Mesenchymal stem cell (in vitro differentiated cells and primary cell): ENCODE measurements at regions not wholly inside any gene's neighbourhood (a gene's known extent, or its start where the extent isn't known, plus 50 kb on each side); places are given as distances from the start of the nearest gene placed in this dataset.
"Not testable (repeated sequence)": the region's sequence is repeated elsewhere in the genome, so short reads cannot be mapped to it uniquely, and the experiment has no call there.

Experiments
- DNase-seq: peaks from one replicate; pipeline ENCODE4 v3.0.0-alpha.2; 2013
- H2AFZ ChIP-seq: one replicate; pipeline ENCODE4 v1.6.1; 2013; ENCODE audit warnings: low read depth, mild to moderate bottlenecking, control low read depth, inconsistent platforms, low read length, moderate library complexity
- H2AK5ac ChIP-seq: 2 replicates; pipeline ENCODE4 v1.6.1; 2013; ENCODE audit warnings: low read length, moderate library complexity, mild to moderate bottlenecking, inconsistent platforms; ENCODE audit not compliant: severe bottlenecking
- H2BK120ac ChIP-seq: one replicate; pipeline ENCODE4 v1.6.1; 2013; ENCODE audit warnings: low read depth, mild to moderate bottlenecking, inconsistent platforms, low read length, moderate library complexity
- H2BK12ac ChIP-seq, 2 experiments: one replicate each; pipeline ENCODE4 v1.6.1; 2013; ENCODE audit warnings: inconsistent platforms in 2 of 2, low read length in 2 of 2, mild to moderate bottlenecking in 2 of 2, moderate library complexity in 2 of 2, control low read depth in 1 of 2
- H2BK15ac ChIP-seq: one replicate; pipeline ENCODE4 v1.6.1; 2013; ENCODE audit warnings: mild to moderate bottlenecking, low read depth, inconsistent platforms; ENCODE audit not compliant: poor library complexity, severe bottlenecking
- H2BK5ac ChIP-seq: 2 replicates; pipeline ENCODE4 v1.6.1; 2013; ENCODE audit warnings: low read depth, mild to moderate bottlenecking, low read length, control low read depth, inconsistent platforms; ENCODE audit not compliant: poor library complexity, severe bottlenecking
- H3K14ac ChIP-seq, 2 experiments: one replicate each; pipeline ENCODE4 v1.6.1; 2013; ENCODE audit warnings: inconsistent platforms in 2 of 2, low read length in 2 of 2, control low read depth in 1 of 2, mild to moderate bottlenecking in 1 of 2, moderate library complexity in 1 of 2
- H3K18ac ChIP-seq, 2 experiments: one replicate each; pipeline ENCODE4 v1.6.1; 2013; ENCODE audit warnings: inconsistent platforms in 2 of 2, low read length in 2 of 2, control low read depth in 1 of 2, low read depth in 1 of 2, mild to moderate bottlenecking in 1 of 2
- H3K23ac ChIP-seq, 2 experiments: one replicate each; pipeline ENCODE4 v1.6.1; 2013; ENCODE audit warnings: inconsistent platforms in 2 of 2, low read length in 2 of 2, mild to moderate bottlenecking in 2 of 2, moderate library complexity in 2 of 2, control low read depth in 1 of 2
- H3K27ac ChIP-seq: 2 replicates; pipeline ENCODE4 v1.5.1; 2013; ENCODE audit warnings: mild to moderate bottlenecking, moderate library complexity, low read length, control low read depth, inconsistent platforms; ENCODE audit not compliant: poor library complexity, severe bottlenecking
- H3K27me3 ChIP-seq, 2 experiments: 2 replicates each; pipeline versions ENCODE4 v1.6.1 to v1.7.0; 2013; ENCODE audit warnings: low read length in 2 of 2, mild to moderate bottlenecking in 2 of 2, moderate library complexity in 2 of 2, control low read depth in 1 of 2, inconsistent platforms in 1 of 2; ENCODE audit not compliant: control insufficient read depth in 1 of 2, insufficient read depth in 1 of 2
- H3K36me3 ChIP-seq, 2 experiments: 2 replicates each; pipeline versions ENCODE4 v1.6.1 to v1.7.0; 2013; ENCODE audit warnings: low read length in 2 of 2, control low read depth in 1 of 2, inconsistent platforms in 1 of 2, low read depth in 1 of 2, mild to moderate bottlenecking in 1 of 2; ENCODE audit not compliant: insufficient read depth in 2 of 2, control insufficient read depth in 1 of 2
- H3K4ac ChIP-seq, 2 experiments: one replicate each; pipeline ENCODE4 v1.6.1; 2013; ENCODE audit warnings: inconsistent platforms in 2 of 2, low read length in 2 of 2, mild to moderate bottlenecking in 2 of 2, moderate library complexity in 2 of 2, control low read depth in 1 of 2, low read depth in 1 of 2
- H3K4me1 ChIP-seq: 2 replicates; pipeline ENCODE4 v1.6.1; 2013; ENCODE audit warnings: low read depth, low read length, control low read depth; ENCODE audit not compliant: control insufficient read depth, insufficient read depth
- H3K4me2 ChIP-seq: 2 replicates; pipeline ENCODE4 v1.6.1; 2013; ENCODE audit warnings: low read length, mild to moderate bottlenecking, inconsistent platforms; ENCODE audit not compliant: poor library complexity, severe bottlenecking
- H3K4me3 ChIP-seq, 2 experiments: 2 replicates each; pipeline versions ENCODE4 v1.5.1 to v1.7.0; 2013; ENCODE audit warnings: low read length in 2 of 2, mild to moderate bottlenecking in 2 of 2, control low read depth in 1 of 2, low read depth in 1 of 2; ENCODE audit not compliant: insufficient read depth in 1 of 2
- H3K79me1 ChIP-seq: replicated peaks from 2 replicates; pipeline ENCODE4 v1.6.1; 2013; ENCODE audit warnings: mild to moderate bottlenecking, control low read depth, low read length, inconsistent platforms; ENCODE audit not compliant: poor library complexity, severe bottlenecking
- H3K9ac ChIP-seq: 2 replicates; pipeline ENCODE4 v1.7.0; 2013; ENCODE audit warnings: mild to moderate bottlenecking, low read length, moderate library complexity
- H3K9me3 ChIP-seq: 2 replicates; pipeline ENCODE4 v1.7.0; 2013; ENCODE audit warnings: mild to moderate bottlenecking, low read length; ENCODE audit not compliant: control insufficient read depth
- H4K8ac ChIP-seq: one replicate; pipeline ENCODE4 v1.6.1; 2013; ENCODE audit warnings: inconsistent platforms, mild to moderate bottlenecking, low read length, moderate library complexity
- H4K91ac ChIP-seq: one replicate; pipeline ENCODE4 v1.6.1; 2013; ENCODE audit warnings: mild to moderate bottlenecking, low read length, inconsistent platforms
- WGBS: methylation state at CpG from one replicate; pipeline ENCODE4 v1.1.7; 2013; ENCODE audit warnings: mixed read lengths; 5-methylcytosine and 5-hydroxymethylcytosine counted together

- not testable (repeated sequence) for H3K27ac ChIP-seq, H3K27me3 ChIP-seq, H2BK5ac ChIP-seq, H3K79me1 ChIP-seq, H3K4me2 ChIP-seq, H4K91ac ChIP-seq, H3K4me3 ChIP-seq, H2AFZ ChIP-seq, H2AK5ac ChIP-seq, H2BK12ac ChIP-seq, H3K4me1 ChIP-seq, H3K4ac ChIP-seq, H3K23ac ChIP-seq, DNase-seq, H4K8ac ChIP-seq, H3K18ac ChIP-seq, H3K36me3 ChIP-seq, H3K14ac ChIP-seq, H3K9ac ChIP-seq, H2BK120ac ChIP-seq, H2BK15ac ChIP-seq, H3K9me3 ChIP-seq
- WGBS, result 42% methylated on average over 3 of the region's 6 CpGs
Measured at GRCh38 chr1:146850352-146850889, 87.7 kb upstream of the NBPF12 start.

DNA sequence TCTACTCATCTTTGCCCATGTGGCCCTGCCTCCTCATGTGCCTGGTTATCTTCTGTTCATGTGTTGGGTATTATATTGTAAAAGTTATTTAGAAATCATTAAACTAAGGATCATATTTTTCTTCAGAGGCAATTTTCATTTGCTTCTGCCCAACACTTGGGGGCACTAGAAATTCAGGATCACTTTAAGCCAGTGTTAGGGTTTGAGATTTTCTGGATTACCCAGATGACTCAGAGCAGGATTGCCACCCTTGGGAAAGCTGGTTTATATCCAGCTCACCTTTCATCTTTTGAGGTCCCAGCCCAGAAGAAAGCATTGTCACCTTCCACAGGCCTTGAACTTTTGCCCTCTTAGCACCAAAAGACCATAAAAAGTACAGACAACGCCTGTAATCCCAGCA lies 99.4 kb upstream of the NBPF12 start:
- not testable (repeated sequence) for H3K4ac ChIP-seq, H2BK12ac ChIP-seq, H2AK5ac ChIP-seq, H3K9me3 ChIP-seq, H4K91ac ChIP-seq, H3K27me3 ChIP-seq, H2AFZ ChIP-seq, H3K4me2 ChIP-seq, H3K27ac ChIP-seq, H2BK15ac ChIP-seq, H3K36me3 ChIP-seq, H4K8ac ChIP-seq, H2BK120ac ChIP-seq, H3K79me1 ChIP-seq, H3K4me3 ChIP-seq, DNase-seq, H3K14ac ChIP-seq, H3K4me1 ChIP-seq, H3K18ac ChIP-seq, H3K23ac ChIP-seq, H3K9ac ChIP-seq, H2BK5ac ChIP-seq
- no CpG with 5 or more reads among the region's 1 CpG for WGBS

DNA sequence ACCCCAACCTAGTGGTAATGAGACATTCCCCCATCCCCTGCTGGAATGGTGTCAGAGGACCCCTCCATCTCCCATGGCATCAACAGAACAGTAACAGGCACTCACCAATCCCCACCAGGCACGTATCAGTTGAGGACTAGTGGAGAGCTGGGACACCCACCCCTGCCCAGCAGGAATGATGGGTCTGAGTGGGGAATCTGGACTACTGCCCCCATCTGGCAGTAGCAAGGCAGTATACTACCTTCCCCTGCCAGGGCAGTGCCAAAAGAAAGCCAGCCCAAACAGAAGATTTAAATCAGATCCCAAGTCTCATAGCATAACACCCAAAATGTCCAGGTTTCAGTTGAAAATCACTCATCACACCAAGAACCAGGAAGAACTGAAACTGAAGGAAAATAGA lies 111.2 kb upstream of the NBPF12 start:
- H2AFZ ChIP-seq, H2BK120ac ChIP-seq, H3K9ac ChIP-seq, H4K91ac ChIP-seq, DNase-seq, H3K4me2 ChIP-seq, H3K14ac ChIP-seq, H3K18ac ChIP-seq, H4K8ac ChIP-seq, H3K27ac ChIP-seq, H3K27me3 ChIP-seq, H2BK5ac ChIP-seq, H2AK5ac ChIP-seq, H3K9me3 ChIP-seq, H3K23ac ChIP-seq, H3K4ac ChIP-seq, H2BK12ac ChIP-seq, H3K36me3 ChIP-seq, H3K4me1 ChIP-seq, H3K79me1 ChIP-seq, H2BK15ac ChIP-seq, H3K4me3 ChIP-seq: not testable (repeated sequence)
- whole genome bisulfite sequencing, result no CpG with 5 or more reads among the region's 1 CpG

GRCh38 chr1:146794236-146794635 lies 143.9 kb upstream of the NBPF12 start:
- H2BK120ac ChIP-seq, H2BK12ac ChIP-seq: not testable (repeated sequence)

More at GRCh38 chr1:146794236-146794635, 143.9 kb upstream of the NBPF12 start:
- H3K14ac ChIP-seq, H3K9me3 ChIP-seq, H2AFZ ChIP-seq, H2BK15ac ChIP-seq, DNase-seq, H3K79me1 ChIP-seq, H3K4me3 ChIP-seq, H3K18ac ChIP-seq, H3K27me3 ChIP-seq, H2BK5ac ChIP-seq, H4K8ac ChIP-seq, H2AK5ac ChIP-seq, H3K4ac ChIP-seq, H3K27ac ChIP-seq, H3K23ac ChIP-seq, H3K4me2 ChIP-seq, H3K9ac ChIP-seq, H3K36me3 ChIP-seq, H3K4me1 ChIP-seq, H4K91ac ChIP-seq: not testable (repeated sequence)
- WGBS, result 86% methylated on average over 14 of the region's 19 CpGs
